ENCODE measurements at regions not wholly inside any gene's neighbourhood (a gene's known extent, or its start where the extent isn't known, plus 50 kb on each side); places are given as distances from the start of the nearest gene placed in this dataset.

- TF ChIP-seq CTCF (IDR thresholded peaks at IDR 0.05), result no peak
- Histone ChIP-seq H3K27ac (no peak overlapping the region), H3K36me3 (no peaks in the 10 kb centered on the region), H3K4me3 (ENCODE audit: low read depth in 1 of 2, low read length in 1 of 2) (no peak overlapping the region), H3K27me3 (no peaks in the 10 kb centered on the region), H3K4me1 (ENCODE audit: control insufficient read depth in 1 of 2, insufficient read depth in 1 of 2, low read depth in 1 of 2, low read length in 1 of 2) (no peaks in the 10 kb centered on the region), H3K9me3 (no peaks in the 10 kb centered on the region)
Measured at GRCh38 chr3:152127058-152127457, 141.7 kb upstream of the MBNL1 start.

- Histone ChIP-seq H3K27me3 (no peaks in the 10 kb centered on the region), H3K4me3 (ENCODE audit: low read depth in 1 of 2, low read length in 1 of 2) (no peak overlapping the region), H3K4me1 (ENCODE audit: control insufficient read depth in 1 of 2, insufficient read depth in 1 of 2, low read depth in 1 of 2, low read length in 1 of 2) (no peaks in the 10 kb centered on the region), H3K27ac (no peak overlapping the region), H3K9me3 (no peaks in the 10 kb centered on the region), H3K36me3 (no peaks in the 10 kb centered on the region)
- no peak for TF ChIP-seq CTCF (IDR thresholded peaks at IDR 0.05)
Measured at GRCh38 chr3:152128356-152128755, 140.4 kb upstream of the MBNL1 start.

- Histone ChIP-seq H3K9me3 (no peaks in the 10 kb centered on the region), H3K4me1 (ENCODE audit: control insufficient read depth in 1 of 2, insufficient read depth in 1 of 2, low read depth in 1 of 2, low read length in 1 of 2) (no peaks in the 10 kb centered on the region), H3K27ac (no peak overlapping the region), H3K27me3 (no peaks in the 10 kb centered on the region), H3K36me3 (no peaks in the 10 kb centered on the region), H3K4me3 (ENCODE audit: low read depth in 1 of 2, low read length in 1 of 2) (no peak overlapping the region)
- TF ChIP-seq CTCF (IDR thresholded peaks at IDR 0.05), result no peak
Measured at GRCh38 chr3:152139651-152140050, 129.1 kb upstream of the MBNL1 start.

- Histone ChIP-seq H3K27me3 (no peaks in the 10 kb centered on the region), H3K4me1 (ENCODE audit: control insufficient read depth in 1 of 2, insufficient read depth in 1 of 2, low read depth in 1 of 2, low read length in 1 of 2) (no peaks in the 10 kb centered on the region), H3K4me3 (ENCODE audit: low read depth in 1 of 2, low read length in 1 of 2) (no peak overlapping the region), H3K27ac (no peak overlapping the region), H3K9me3 (no peaks in the 10 kb centered on the region), H3K36me3 (no peaks in the 10 kb centered on the region)
- TF ChIP-seq CTCF (IDR thresholded peaks at IDR 0.05), result no peak
Measured at GRCh38 chr3:152146461-152146860, 122.3 kb upstream of the MBNL1 start.

- no peak for TF ChIP-seq CTCF (IDR thresholded peaks at IDR 0.05)
- no peaks in the 10 kb centered on the region for H3K27me3 ChIP-seq
- no peaks in the 10 kb centered on the region for H3K9me3 ChIP-seq
- no peaks in the 10 kb centered on the region for H3K36me3 ChIP-seq
- H3K27ac ChIP-seq, result no peak overlapping the region
- no peak overlapping the region for H3K4me3 ChIP-seq (ENCODE audit: low read depth in 1 of 2, low read length in 1 of 2)
- H3K4me1 ChIP-seq (ENCODE audit: control insufficient read depth in 1 of 2, insufficient read depth in 1 of 2, low read depth in 1 of 2, low read length in 1 of 2), result no peaks in the 10 kb centered on the region
Measured at GRCh38 chr3:152147748-152148147, 121.0 kb upstream of the MBNL1 start.

GRCh38 chr3:152148579-152148978 lies 120.2 kb upstream of the MBNL1 start:
- no peak for TF ChIP-seq CTCF (IDR thresholded peaks at IDR 0.05)
- H3K9me3 ChIP-seq, result no peaks in the 10 kb centered on the region
- no peaks in the 10 kb centered on the region for H3K27me3 ChIP-seq
- H3K36me3 ChIP-seq, result no peaks in the 10 kb centered on the region
- H3K4me1 ChIP-seq (ENCODE audit: control insufficient read depth in 1 of 2, insufficient read depth in 1 of 2, low read depth in 1 of 2, low read length in 1 of 2), result no peaks in the 10 kb centered on the region
- no peak overlapping the region for H3K4me3 ChIP-seq (ENCODE audit: low read depth in 1 of 2, low read length in 1 of 2)
- H3K27ac ChIP-seq, result no peak overlapping the region

Measured in neutrophil (primary cell).